ENCODE measurements at regions not wholly inside any gene's neighbourhood (a gene's known extent, or its start where the extent isn't known, plus 50 kb on each side); places are given as distances from the start of the nearest gene placed in this dataset.
"Not testable (repeated sequence)": the region's sequence is repeated elsewhere in the genome, so short reads cannot be mapped to it uniquely, and the experiment has no call there.

DNA sequence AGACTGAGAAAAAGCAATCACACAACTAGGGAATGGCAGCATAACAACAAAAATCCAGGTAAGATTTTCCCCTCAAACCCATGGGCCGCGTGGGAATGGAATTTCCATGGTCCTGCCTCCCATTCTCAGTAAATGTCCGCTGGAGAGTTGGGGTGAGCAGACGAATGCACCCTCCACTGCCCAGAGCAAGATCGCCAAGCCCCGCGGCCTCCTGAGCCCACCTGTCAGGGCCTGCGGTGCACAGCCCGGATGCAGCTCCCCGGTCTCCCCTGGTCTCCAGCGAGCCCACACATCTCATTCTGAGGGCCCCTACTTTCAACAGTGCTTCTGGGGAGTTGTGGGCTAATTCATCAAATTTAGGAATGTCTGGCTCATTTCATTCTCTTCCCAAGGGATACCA, 327.4 kb upstream of the HS6ST1 start:
- DNase-seq (ENCODE audit: low read depth in 2 of 2), result no peak

DNA sequence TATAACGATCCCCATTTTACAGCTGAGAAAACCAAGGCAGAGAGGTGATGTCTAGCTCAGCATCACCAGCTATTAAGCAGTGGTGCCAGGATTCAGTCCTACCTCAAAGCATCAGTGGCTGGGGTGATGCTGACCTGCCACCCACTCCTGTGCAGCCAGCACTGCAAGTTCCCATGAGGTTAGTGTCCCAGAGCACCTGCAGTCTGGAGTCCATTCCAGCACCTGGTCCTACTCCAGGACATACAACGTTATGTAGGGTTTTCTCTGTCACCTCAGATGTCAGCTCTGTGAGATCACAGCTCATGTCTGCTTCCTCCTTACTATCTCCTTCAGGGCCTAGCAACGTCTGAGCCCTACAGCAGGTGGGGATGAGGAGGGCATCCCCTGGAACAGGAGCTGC, 328.0 kb upstream of the HS6ST1 start:
- no peak for DNase-seq (ENCODE audit: low read depth in 2 of 2)

DNA sequence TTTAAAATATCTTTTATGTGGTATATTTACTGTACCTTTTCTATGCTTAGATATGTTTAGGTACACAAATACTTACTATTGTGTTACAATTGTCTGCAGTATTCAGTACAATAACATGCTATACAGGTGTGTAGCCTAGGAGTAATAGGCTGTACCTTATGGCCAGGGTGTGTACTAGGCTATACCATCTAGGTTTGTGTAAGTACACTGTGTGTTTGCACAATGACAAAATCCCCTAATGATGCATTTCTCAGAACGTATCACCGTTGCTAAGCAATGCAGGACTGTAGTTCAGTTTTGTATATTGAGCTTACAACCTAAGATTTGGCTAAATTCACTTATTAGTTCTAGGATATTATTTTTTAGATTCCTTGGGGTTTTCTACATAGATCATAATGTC, 332.3 kb upstream of the HS6ST1 start:
- no peak for DNase-seq (ENCODE audit: low read depth in 2 of 2)

DNA sequence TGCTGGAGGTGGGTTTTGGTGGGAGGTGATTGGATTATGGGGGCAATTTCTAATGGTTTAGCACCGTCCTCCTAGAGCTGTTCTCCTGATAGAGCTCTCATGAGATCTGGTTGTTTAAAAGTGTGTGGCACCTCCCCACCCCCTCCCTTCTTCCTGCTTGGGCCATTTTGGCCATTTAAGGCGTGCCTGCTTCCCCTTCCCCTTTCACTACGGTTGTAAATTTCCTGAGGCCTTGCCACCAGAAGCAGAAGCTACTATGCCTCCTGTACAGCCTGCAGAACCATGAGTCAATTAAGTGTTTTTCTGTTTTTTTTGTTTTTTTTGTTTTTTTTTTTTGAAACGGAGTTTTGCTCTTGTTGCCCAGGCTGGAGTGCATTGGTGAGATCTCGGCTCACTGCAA, 335.7 kb upstream of the HS6ST1 start:
- DNase-seq (ENCODE audit: low read depth in 2 of 2), result no peak

DNA sequence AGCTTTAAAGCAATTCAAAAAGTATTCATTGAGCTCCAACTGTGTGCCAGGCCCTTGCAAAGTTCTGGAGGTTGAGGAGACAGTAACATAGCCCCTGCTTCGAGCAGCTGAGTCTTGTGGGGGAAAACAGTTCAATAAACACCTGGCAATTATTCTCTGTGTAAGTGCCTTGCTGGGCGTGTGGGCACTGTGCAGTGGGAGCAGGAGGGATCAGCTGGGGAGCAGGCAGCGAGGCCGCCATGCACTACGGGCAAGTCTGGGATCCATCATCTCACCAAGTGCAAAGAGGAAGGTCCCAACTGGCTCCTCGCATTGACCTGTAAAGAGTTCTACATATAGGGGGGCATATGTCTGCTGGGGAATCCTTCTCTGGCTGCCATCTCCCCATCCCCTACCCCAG, 342.2 kb upstream of the HS6ST1 start:
- no peak for DNase-seq (ENCODE audit: low read depth in 2 of 2)

GRCh38 chr2:128661311-128661710, 342.6 kb upstream of the HS6ST1 start:
- no peak for DNase-seq (ENCODE audit: low read depth in 2 of 2)

GRCh38 chr2:128662051-128662471, 343.4 kb upstream of the HS6ST1 start:
- DNase-seq (ENCODE audit: low read depth in 2 of 2), result no peak

DNA sequence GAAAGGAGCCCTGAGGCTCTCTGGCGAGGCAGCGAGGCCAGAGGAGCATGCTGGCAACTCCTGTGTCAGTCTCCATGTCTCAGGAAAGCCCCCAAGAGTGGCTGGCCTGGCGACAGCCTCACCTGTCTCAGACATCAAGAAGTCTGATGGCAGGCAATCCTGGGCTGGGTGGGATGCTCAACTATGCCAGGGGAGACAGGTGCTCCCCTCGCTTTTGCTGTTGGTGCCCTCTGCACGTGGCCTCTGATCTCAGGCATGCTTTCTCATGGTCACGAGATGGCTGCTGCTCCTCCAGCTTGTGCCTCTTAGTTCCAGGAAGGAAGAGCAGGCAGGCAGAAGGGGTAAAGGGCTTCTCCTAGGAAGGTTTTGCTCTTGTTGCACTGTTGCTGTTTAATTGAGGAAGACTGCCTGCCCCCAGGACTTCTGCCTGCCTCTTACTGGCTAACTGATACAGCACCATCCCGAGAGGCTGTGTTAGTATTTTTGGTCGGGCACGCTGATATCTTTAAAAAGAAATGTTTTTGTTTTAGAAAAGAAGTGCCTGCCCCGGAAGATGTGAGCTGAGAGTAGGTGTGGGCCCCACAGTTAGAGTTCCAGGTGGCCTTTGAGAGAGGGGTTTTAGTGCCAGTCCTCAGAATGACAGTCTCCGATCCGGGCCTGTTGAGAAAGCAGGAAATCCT, 344.8 kb upstream of the HS6ST1 start:
- no peak for DNase-seq (ENCODE audit: low read depth in 2 of 2)

DNA sequence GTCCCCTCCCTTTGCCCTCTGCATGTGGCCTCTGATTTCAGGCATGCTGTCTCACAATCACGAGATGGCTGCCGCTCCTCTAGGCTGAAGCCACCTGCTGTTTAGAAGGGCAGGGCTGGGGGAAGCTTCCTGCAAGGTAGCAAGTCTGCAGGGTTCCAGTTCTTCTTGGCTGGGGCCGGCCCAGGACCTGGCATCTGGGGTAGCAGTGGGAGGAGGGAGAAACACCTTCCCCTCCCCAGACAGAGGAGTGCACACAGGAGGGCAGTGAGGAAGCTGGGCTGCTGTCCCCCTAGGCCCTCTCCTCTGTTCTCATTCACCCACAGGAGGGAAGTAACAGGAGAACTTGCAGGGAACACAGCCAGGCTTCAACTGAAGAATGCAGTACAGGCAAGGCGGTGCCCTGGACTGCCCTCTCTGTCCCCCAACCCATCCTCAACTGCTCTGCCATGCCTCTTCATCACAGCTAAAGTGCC, 345.9 kb upstream of the HS6ST1 start:
- DNase-seq (ENCODE audit: low read depth in 2 of 2), result no peak

- no peak for DNase-seq (ENCODE audit: low read depth in 2 of 2)
Observed at GRCh38 chr2:128665113-128665512, 346.4 kb upstream of the HS6ST1 start.

GRCh38 chr2:128666596-128666995, 347.9 kb upstream of the HS6ST1 start:
- DNase-seq (ENCODE audit: low read depth in 2 of 2), result no peak

DNA sequence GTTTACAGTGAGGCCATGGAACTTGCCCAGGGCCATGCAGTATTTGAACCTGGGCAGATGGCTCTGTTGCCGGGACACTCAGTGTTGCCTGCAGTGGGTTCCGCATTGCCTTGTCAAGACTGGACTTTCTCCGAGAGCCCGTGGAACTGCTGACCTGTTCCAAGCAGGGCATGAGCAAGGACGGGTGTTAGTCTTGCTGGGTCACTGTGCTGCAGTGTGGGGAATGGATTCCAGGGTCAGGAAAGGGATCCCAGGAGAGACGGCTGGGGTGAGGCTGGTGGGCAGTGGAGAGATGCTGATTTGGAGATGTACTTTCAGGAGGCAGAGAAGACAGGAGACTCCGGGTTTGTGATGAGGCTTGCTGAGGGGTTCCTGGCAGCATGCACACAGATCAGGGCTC, 348.7 kb upstream of the HS6ST1 start:
- DNase-seq (ENCODE audit: low read depth in 2 of 2), result no peak

DNA sequence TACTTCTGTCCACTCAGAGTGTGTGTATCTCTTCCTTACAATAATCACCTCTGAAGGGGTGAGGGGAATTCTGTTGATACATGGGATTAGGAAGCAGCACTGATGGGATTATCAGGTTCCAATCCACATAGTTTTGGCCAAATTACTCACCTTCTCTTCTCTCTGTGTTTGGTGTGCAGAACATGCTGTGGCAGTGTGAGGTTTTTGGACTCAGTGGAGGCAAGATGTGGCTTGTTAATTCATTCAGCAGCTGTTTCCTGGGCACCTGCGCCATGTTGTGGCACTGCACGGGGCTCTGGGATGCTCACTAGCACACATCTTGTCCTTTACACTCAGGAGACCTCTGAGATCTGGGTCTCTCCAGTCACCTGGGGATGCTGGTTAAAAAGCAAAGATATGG, 350.3 kb upstream of the HS6ST1 start:
- no peak for DNase-seq (ENCODE audit: low read depth in 2 of 2)

GRCh38 chr2:128670066-128670465, 351.4 kb upstream of the HS6ST1 start:
- DNase-seq (ENCODE audit: low read depth in 2 of 2), result no peak

GRCh38 chr2:128671981-128672757, 353.5 kb upstream of the HS6ST1 start:
- DNase-seq (ENCODE audit: low read depth in 2 of 2), result not testable (repeated sequence)

GRCh38 chr2:128679680-128680079, 361.0 kb upstream of the HS6ST1 start:
- not testable (repeated sequence) for DNase-seq (ENCODE audit: low read depth in 2 of 2)

- DNase-seq (ENCODE audit: low read depth in 2 of 2), result no peak
Observed at GRCh38 chr2:128681507-128681906, 362.8 kb upstream of the HS6ST1 start.

DNA sequence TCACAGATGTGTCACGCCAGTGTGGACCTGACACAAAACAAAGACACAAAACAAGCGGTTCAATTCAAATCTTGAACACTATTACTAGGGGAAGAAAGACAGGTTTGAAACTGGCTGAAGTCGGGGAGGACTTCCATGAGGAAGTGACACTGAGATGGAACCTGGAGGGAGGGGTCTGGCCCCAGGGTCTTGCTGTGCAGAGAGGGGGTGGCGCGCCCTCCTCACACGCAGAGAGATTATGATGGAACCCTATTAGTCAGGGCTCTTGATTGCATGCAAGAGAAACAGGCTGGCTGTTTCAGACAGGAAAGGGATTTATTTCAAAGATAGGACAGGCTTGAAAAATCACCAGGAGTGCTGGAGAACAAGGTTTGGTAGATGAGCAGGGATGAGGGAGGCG, 363.6 kb upstream of the HS6ST1 start:
- no peak for DNase-seq (ENCODE audit: low read depth in 2 of 2)

GRCh38 chr2:128682729-128683284, 364.1 kb upstream of the HS6ST1 start:
- DNase-seq (ENCODE audit: low read depth in 2 of 2), result no peak

DNA sequence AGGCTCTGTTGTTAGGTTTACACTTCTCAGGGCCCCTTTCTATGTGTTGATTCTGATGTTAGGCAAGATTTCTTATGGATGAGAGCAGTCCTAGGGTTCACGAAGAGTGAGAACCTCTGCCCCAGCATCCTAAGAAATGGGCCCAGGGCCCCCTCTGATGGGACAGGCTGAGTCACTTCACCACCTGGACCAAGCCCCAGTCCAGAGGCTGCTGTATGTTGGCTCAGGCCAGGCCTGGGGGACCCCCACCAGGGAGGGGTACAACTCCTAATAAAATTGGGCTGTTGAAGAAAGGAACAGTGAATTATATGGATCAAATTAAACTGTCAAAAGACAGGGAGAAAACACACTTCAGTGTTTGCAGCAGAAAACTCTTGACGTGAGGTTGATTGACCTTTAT, 365.9 kb upstream of the HS6ST1 start:
- no peak for DNase-seq (ENCODE audit: low read depth in 2 of 2)

DNA sequence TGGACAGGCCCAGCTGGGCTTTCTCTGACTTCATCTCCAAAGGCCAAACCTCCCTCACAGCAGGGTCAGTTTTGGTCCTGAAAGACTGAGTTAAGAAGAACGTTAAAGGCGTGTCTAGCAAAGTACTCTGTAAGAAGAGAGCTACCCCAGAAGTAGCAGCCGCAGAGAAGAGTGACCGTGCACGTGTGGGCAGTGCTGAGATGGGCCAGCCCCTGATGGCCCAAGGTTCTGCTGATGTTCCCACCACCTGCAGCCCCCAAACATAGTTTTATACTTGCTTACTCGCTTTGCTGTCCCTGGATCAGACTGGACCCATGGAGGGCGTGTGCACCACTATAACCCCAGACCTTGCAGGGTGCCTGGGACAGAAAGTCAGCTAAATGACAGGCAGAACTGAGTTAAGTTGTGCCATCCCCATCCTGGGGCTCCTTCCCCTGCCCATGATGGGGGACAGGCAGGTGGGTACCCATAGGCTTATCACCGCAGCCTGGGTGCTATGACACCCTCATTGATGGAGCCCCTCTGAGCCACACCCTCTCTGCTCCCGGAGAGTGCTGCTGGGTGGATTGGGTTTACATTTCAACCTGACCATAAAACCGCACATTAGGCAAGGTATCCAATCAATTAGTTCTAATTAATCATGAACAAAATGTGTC, 367.3 kb upstream of the HS6ST1 start:
- DNase-seq (ENCODE audit: low read depth in 2 of 2), result no peak

DNA sequence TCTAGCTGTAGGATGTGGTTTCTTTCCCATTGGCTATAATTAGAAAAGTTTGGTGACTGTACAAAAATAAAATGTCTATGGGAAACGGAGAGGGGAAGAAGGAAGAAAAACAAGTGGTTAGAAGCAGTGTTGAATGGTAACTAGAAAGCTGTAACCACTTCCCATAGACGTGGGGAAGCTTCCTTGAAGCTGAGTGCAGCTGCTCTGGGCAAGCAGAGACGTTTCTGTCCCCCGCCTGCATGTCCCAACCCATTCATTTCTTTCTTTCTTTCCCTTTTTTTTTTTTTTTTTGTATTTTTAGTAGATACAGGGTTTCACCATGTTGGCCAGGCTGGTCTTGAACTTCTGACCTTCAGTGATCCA, 367.8 kb upstream of the HS6ST1 start:
- no peak for DNase-seq (ENCODE audit: low read depth in 2 of 2)

All from fibroblast of skin of left biceps (primary cell).